ENCODE measurements at regions not wholly inside any gene's neighbourhood (a gene's known extent, or its start where the extent isn't known, plus 50 kb on each side); places are given as distances from the start of the nearest gene placed in this dataset.

- no peak for DNase-seq
Measured at GRCh38 chr2:163541943-163542342, 193.9 kb downstream of the FIGN start.

- DNase-seq = no peak
Measured at GRCh38 chr2:163541495-163541894, 194.3 kb downstream of the FIGN start.

GRCh38 chr2:163528640-163529217, 207.1 kb downstream of the FIGN start:
- DNase-seq = no peak

- DNase-seq = no peak
Measured at GRCh38 chr2:163527381-163527780, 208.4 kb downstream of the FIGN start.

- no peak for DNase-seq
Measured at GRCh38 chr2:163518762-163519161, 217.0 kb downstream of the FIGN start.

GRCh38 chr2:163515836-163516235, 220.0 kb downstream of the FIGN start:
- no peak for DNase-seq

- no peak for DNase-seq
Measured at GRCh38 chr2:163505281-163505680, 230.5 kb downstream of the FIGN start.

GRCh38 chr2:163493359-163494298, 242.2 kb downstream of the FIGN start:
- DNase-seq = no peak

- no peak for DNase-seq
Measured at GRCh38 chr2:163491850-163492249, 244.0 kb downstream of the FIGN start.

GRCh38 chr2:163490281-163490680, 245.5 kb downstream of the FIGN start:
- DNase-seq = no peak

- DNase-seq = no peak
Measured at GRCh38 chr2:163481515-163481914, 254.3 kb downstream of the FIGN start.

- no peak for DNase-seq
Measured at GRCh38 chr2:163479599-163479998, 256.2 kb downstream of the FIGN start.

- no peak for DNase-seq
Measured at GRCh38 chr2:163475815-163476214, 260.0 kb downstream of the FIGN start.

GRCh38 chr2:163474889-163475288, 260.9 kb downstream of the FIGN start:
- DNase-seq = no peak

GRCh38 chr2:163474319-163474744, 261.5 kb downstream of the FIGN start:
- DNase-seq = no peak

GRCh38 chr2:163471947-163472346, 263.9 kb downstream of the FIGN start:
- DNase-seq = no peak

- no peak for DNase-seq
Measured at GRCh38 chr2:163469561-163469962, 266.2 kb downstream of the FIGN start.

GRCh38 chr2:163467251-163467630, 268.6 kb downstream of the FIGN start:
- no peak for DNase-seq

GRCh38 chr2:163466331-163467250, 269.2 kb downstream of the FIGN start:
- DNase-seq = no peak

GRCh38 chr2:163465440-163465839, 270.4 kb downstream of the FIGN start:
- no peak for DNase-seq

- DNase-seq = no peak
Measured at GRCh38 chr2:163463411-163463810, 272.4 kb downstream of the FIGN start.

- DNase-seq = no peak
Measured at GRCh38 chr2:163462993-163463392, 272.8 kb downstream of the FIGN start.

- DNase-seq = no peak
Measured at GRCh38 chr2:163459986-163460385, 275.8 kb downstream of the FIGN start.

All from GOT3 (cell line).